Esophagus squamous epithelium (tissue), 5 donors: ENCODE measurements at regions not wholly inside any gene's neighbourhood (a gene's known extent, or its start where the extent isn't known, plus 50 kb on each side); places are given as distances from the start of the nearest gene placed in this dataset.

Experiments used
- DNase-seq: peaks from one replicate; lab custom pipeline; 2025; lab: John Stamatoyannopoulos, UW
- H3K27ac ChIP-seq, 4 donors: fragments of 200-600 bp; sonication (generic); one replicate each; pipeline ENCODE4 v1.5.1; 2016 to 2019; ENCODE audit warnings: mild to moderate bottlenecking in 1 of 4
- H3K27me3 ChIP-seq, 4 donors: fragments of 200-600 bp; sonication (generic); 1 replicate in 3 of 4; 2 replicates in 1 of 4; pipeline versions ENCODE4 v1.5.1 to v1.6.0; 2017 to 2021; ENCODE audit warnings: antibody characterized with exemption in 1 of 4
- H3K36me3 ChIP-seq, 3 donors: fragments of 200-600 bp; sonication (generic); one replicate each; pipeline ENCODE4 v1.5.1; 2016 to 2019
- H3K4me1 ChIP-seq, 3 donors: fragments of 200-600 bp; sonication (generic); one replicate each; pipeline ENCODE4 v1.5.1; 2017 to 2019
- H3K4me3 ChIP-seq, 4 donors: fragments of 200-600 bp; sonication (generic); 1 replicate in 3 of 4; 2 replicates in 1 of 4; pipeline ENCODE4 v1.5.1; 2016 to 2019; ENCODE audit warnings: mild to moderate bottlenecking in 2 of 4, moderate library complexity in 1 of 4
- H3K9me3 ChIP-seq, 3 donors: fragments of 200-600 bp; sonication (generic); one replicate each; pipeline ENCODE4 v1.5.1; 2016 to 2019
- POLR2A ChIP-seq, 4 donors: fragments of 450-650 bp; IDR thresholded peaks; one replicate each; pipeline ENCODE4 v1.6.1; 2017; ENCODE audit warnings: antibody characterized with exemption in 4 of 4, mild to moderate bottlenecking in 4 of 4, moderate library complexity in 3 of 4
- WGBS, 2 donors: methylation state at CpG; one replicate each; pipeline ENCODE4 v1.1.5; 2018; 5-methylcytosine and 5-hydroxymethylcytosine counted together
- intact Hi-C: fragments of 100-400 bp; cut with DNase I; formaldehyde crosslinking; loops from one replicate; pipeline ENCODE4 v1.15.0; 2022
- TF ChIP-seq, protein P1 (sequence below), 6 experiments: fragments of 450-650 bp in 4 of 6; fragments of 200-600 bp in 2 of 6; sonication (generic) in 2 of 6; IDR thresholded peaks; one replicate each; pipeline ENCODE4 v1.5.1; 2016 to 2019; ENCODE audit warnings: antibody characterized with exemption in 6 of 6, mild to moderate bottlenecking in 4 of 6, moderate library complexity in 4 of 6
- donor health status: DM: yes; HTN: yes; CAD: no.

DNA sequence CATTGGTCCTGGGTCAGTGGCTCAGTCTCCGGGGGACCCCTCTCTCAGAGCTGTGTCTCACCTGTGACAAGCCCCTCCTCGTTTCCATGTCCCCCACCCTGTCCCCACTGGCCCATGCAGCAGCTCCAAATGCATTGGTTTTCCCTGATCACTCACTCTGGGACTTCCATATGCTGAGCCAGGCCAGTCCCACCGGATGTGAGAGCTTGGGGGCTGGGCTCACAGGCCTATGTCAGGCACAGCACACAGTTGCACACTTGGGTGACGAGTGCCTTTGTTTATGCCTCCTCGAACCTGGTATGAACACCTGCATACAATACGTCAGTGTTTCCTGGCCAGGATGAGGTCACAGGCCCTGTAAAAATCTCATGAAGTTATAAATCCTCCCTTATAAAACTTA lies 232.5 kb downstream of the TFCP2L1 start:
- H3K4me3 ChIP-seq, result no peak overlapping the region
- H3K27ac ChIP-seq, result no peak overlapping the region
- no peak for DNase-seq
- H3K36me3 ChIP-seq, result no peaks in the 10 kb centered on the region
- peaks cover 0 to 8% (median 0%) of the 10 kb centered on the region in 3 donors for H3K9me3 ChIP-seq
- intact Hi-C loops, result no loop called here
- peaks cover 0 to 9% (median 0%) of the 10 kb centered on the region in 4 donors for H3K27me3 ChIP-seq
- no peaks in the 10 kb centered on the region for H3K4me1 ChIP-seq
- WGBS, 2 donors, result no CpG with 5 or more reads among the region's 6 CpGs
- TF ChIP-seq, protein P1, sequence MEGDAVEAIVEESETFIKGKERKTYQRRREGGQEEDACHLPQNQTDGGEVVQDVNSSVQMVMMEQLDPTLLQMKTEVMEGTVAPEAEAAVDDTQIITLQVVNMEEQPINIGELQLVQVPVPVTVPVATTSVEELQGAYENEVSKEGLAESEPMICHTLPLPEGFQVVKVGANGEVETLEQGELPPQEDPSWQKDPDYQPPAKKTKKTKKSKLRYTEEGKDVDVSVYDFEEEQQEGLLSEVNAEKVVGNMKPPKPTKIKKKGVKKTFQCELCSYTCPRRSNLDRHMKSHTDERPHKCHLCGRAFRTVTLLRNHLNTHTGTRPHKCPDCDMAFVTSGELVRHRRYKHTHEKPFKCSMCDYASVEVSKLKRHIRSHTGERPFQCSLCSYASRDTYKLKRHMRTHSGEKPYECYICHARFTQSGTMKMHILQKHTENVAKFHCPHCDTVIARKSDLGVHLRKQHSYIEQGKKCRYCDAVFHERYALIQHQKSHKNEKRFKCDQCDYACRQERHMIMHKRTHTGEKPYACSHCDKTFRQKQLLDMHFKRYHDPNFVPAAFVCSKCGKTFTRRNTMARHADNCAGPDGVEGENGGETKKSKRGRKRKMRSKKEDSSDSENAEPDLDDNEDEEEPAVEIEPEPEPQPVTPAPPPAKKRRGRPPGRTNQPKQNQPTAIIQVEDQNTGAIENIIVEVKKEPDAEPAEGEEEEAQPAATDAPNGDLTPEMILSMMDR (IDR thresholded peaks at IDR 0.05), result no peak
- TF ChIP-seq POLR2A (IDR thresholded peaks at IDR 0.05), result no peak

DNA sequence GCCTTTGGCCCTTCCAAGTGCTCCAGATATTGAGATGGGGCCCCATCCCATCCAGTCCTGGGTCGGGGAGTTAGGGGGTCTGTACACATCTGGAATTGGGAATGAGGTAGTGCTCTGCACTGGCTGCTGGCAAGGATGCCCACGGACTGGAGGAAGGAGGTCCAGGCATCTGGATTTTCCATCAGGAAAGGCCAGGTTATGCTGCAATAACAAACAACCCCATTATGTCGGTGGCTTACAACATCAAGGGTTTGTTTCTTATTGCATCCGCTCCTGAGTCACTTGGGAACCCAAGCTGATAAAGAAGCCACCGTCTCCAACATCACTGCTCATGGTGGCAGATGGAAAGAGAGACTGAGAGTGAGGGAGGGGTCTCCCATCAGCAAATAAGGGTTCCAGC lies 229.9 kb downstream of the TFCP2L1 start:
- H3K9me3 ChIP-seq, result peaks cover 0 to 8% (median 0%) of the 10 kb centered on the region in 3 donors
- 83 to 91% methylated on average over 5 of the region's 5 CpGs for WGBS, 2 donors
- DNase-seq, result no peak
- peaks cover 0 to 16% (median 0%) of the 10 kb centered on the region in 4 donors for H3K27me3 ChIP-seq
- TF ChIP-seq, protein P1 (IDR thresholded peaks at IDR 0.05), result no peak
- no peak for TF ChIP-seq POLR2A (IDR thresholded peaks at IDR 0.05)
- intact Hi-C loops, result no loop called here
- no peak overlapping the region for H3K4me3 ChIP-seq
- no peaks in the 10 kb centered on the region for H3K36me3 ChIP-seq
- H3K27ac ChIP-seq, result no peak overlapping the region
- H3K4me1 ChIP-seq, result peaks cover 0 to 9% (median 0%) of the 10 kb centered on the region in 3 donors

DNA sequence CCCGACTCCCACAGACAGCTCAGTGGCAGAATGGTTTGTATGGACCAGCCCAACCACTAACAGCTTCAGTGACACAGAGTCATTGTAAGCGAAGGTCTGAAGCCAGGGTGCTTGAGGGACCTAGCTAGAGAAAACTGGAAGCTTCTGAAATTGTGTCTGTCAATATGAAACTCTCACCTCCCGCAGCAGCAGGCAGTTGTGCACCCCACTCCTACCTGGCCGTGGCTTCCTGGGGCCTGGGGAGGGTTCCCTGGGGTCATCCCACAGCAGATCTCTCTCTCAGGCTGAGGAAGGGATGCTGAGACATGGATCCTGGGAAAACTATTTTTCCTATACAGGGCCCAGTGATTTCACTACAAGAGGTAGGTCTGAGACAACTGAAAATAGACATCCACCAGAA lies 229.5 kb downstream of the TFCP2L1 start:
- TF ChIP-seq, protein P1 (IDR thresholded peaks at IDR 0.05), result no peak
- no peak for TF ChIP-seq POLR2A (IDR thresholded peaks at IDR 0.05)
- peaks cover 0 to 17% (median 0%) of the 10 kb centered on the region in 4 donors for H3K27me3 ChIP-seq
- no peak for DNase-seq
- WGBS, 2 donors, result 62 to 100% methylated on average over 1 to 4 of the region's 4 CpGs
- no peak overlapping the region for H3K4me3 ChIP-seq
- intact Hi-C loops, result no loop called here
- peaks cover 0 to 9% (median 0%) of the 10 kb centered on the region in 3 donors for H3K4me1 ChIP-seq
- H3K36me3 ChIP-seq, result no peaks in the 10 kb centered on the region
- H3K9me3 ChIP-seq, result peaks cover 0 to 4% (median 0%) of the 10 kb centered on the region in 3 donors
- H3K27ac ChIP-seq, result no peak overlapping the region

DNA sequence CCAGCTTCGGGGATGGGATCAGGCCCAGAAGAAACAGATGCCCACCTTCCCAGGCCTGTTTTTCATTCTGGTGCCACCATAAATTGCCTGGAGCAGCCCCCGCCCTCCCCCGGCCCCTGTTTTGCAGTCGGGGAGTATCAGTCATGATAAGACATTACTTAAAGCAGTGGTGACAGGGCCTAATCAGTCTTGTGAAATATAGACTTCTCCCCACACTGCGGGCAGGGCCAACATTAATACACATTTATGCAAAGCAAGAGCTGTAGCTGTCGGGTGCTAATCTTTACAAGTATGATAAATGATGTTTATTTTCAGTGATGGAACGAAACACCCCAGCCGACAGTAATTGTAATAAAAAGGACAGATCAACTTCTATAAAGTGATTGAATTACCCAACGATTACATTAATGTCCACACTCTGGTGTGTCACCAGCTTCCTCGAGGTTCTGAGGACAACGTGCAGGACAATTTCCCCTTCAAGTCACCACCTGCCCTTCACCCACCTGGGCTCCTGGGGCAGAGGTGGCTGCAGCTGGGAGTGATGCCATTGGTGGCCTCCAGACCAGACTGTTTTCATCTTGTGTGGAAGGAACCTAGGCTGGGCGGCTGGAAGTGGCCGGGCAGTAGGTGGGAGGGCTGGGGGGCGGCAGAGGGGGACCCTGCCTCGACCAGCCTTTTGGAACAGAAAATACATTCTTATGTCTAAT lies 226.0 kb downstream of the TFCP2L1 start:
- TF ChIP-seq POLR2A (IDR thresholded peaks at IDR 0.05), result no peak
- TF ChIP-seq, protein P1 (IDR thresholded peaks at IDR 0.05), result no peak
- H3K27ac ChIP-seq, result no peak overlapping the region
- WGBS, 2 donors, result 52 to 58% methylated on average over 14 of the region's 15 CpGs

More for the DNA sequence above, 226.0 kb downstream of the TFCP2L1 start:
- no peaks in the 10 kb centered on the region for H3K9me3 ChIP-seq
- no peaks in the 10 kb centered on the region for H3K36me3 ChIP-seq
- intact Hi-C loops, result no loop called here
- peaks cover 0 to 9% (median 0%) of the 10 kb centered on the region in 3 donors for H3K4me1 ChIP-seq
- no peak overlapping the region for H3K4me3 ChIP-seq
- DNase-seq, result no peak
- H3K27me3 ChIP-seq, result peaks cover 0 to 46% (median 0%) of the 10 kb centered on the region in 4 donors
